ENCODE measurements at regions not wholly inside any gene's neighbourhood (a gene's known extent, or its start where the extent isn't known, plus 50 kb on each side); places are given as distances from the start of the nearest gene placed in this dataset.

GRCh38 chr15:46764851-46765250 lies 952.5 kb upstream of the SEMA6D start:
- TF ChIP-seq CTCF (IDR thresholded peaks at IDR 0.05) (no peak), RNF2 (IDR thresholded peaks at IDR 0.05; ENCODE audit: borderline replicate concordance, low read depth) (no peak), USF2 (IDR thresholded peaks at IDR 0.05) (no peak), JUN (IDR thresholded peaks at IDR 0.05) (no peak), EHMT2 (IDR thresholded peaks at IDR 0.05; ENCODE audit: low read depth) (no peak), CBX2 (IDR thresholded peaks at IDR 0.05; ENCODE audit: borderline replicate concordance, low read depth) (no peak), POLR2A (IDR thresholded peaks at IDR 0.05; ENCODE audit: low read length) (no peak), RAD21 (conservative IDR thresholded peaks at IDR 0.05 in 1 of 2, IDR thresholded peaks at IDR 0.05 in 1 of 2) (no peak), CHD2 (IDR thresholded peaks at IDR 0.05; ENCODE audit: low read length, partially characterized antibody) (no peak), EP300 (IDR thresholded peaks at IDR 0.05) (no peak), FOSL2 (IDR thresholded peaks at IDR 0.05) (no peak), FOSL2 (CRISPR knock-in tag; IDR thresholded peaks at IDR 0.05) (no peak), ESRRA (IDR thresholded peaks at IDR 0.05; ENCODE audit: borderline replicate concordance, low read length) (no peak)
- TF ChIP-seq, protein P1, sequence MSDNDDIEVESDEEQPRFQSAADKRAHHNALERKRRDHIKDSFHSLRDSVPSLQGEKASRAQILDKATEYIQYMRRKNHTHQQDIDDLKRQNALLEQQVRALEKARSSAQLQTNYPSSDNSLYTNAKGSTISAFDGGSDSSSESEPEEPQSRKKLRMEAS (IDR thresholded peaks at IDR 0.05), result no peak

Measured in A549 (cell line).